Fibroblast of peridontal ligament (primary cell): ENCODE measurements at regions not wholly inside any gene's neighbourhood (a gene's known extent, or its start where the extent isn't known, plus 50 kb on each side); places are given as distances from the start of the nearest gene placed in this dataset.
"Not testable (repeated sequence)": the region's sequence is repeated elsewhere in the genome, so short reads cannot be mapped to it uniquely, and the experiment has no call there.

Source experiments
- DNase-seq: peaks from one replicate; pipeline ENCODE4 v3.0.0-alpha.2; 2010; ENCODE audit errors: extremely low read depth

DNA sequence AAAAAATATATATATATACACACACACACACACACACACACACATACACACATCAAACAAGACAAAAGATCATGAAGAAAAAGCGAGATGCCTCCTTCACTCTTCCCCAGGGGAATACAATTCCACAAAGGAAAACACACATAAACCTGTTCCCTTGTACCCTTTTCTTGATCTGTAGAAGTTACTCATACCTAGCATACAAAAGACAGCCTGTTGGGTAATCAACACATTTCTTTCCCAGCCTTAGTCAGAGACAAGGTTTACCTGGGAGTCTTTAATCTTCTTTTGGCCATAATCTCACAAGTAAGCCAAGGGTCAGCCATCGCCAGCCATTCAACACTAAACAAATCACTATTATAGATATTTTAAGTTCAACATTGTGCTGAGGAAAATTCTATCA, 407.0 kb downstream of the SUCLG1 start:
- no peak for DNase-seq

DNA sequence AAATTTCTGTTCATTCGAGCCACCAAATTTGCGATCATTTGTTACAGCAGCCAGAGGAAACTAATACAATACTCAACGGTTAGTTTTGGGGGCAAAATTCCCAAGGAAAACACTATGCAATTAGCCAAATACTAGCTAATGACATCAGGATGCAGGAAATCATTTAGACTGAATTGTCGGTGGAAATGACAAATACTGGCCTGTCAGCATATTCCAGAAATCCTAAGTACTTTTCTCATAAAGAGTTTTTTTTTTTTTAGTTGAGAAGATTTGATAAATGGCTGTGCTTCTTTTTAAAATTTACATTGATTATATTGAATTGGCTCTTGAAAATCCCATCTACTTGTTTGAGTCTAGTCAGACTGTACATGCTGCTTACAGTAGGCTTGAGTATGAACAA, 410.1 kb downstream of the SUCLG1 start:
- DNase-seq: no peak

DNA sequence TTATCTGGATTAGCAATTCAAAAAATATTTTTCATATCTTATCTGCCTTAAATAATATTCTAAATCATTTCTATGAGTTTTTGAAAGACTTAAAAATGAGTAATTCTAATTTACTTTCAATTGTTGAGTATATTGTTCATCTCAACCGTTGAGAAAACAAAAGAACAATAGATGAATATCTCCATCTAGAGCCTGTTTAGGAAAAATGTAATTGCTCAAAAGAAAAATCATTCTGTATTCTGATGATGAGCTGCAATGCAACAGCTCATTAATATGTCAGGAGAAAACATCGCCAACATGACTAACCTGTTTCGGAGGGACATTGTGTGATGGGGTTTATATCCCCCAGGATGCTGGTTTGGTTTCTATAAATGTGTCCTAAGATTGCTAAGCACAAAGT, 417.6 kb downstream of the SUCLG1 start:
- no peak for DNase-seq

DNA sequence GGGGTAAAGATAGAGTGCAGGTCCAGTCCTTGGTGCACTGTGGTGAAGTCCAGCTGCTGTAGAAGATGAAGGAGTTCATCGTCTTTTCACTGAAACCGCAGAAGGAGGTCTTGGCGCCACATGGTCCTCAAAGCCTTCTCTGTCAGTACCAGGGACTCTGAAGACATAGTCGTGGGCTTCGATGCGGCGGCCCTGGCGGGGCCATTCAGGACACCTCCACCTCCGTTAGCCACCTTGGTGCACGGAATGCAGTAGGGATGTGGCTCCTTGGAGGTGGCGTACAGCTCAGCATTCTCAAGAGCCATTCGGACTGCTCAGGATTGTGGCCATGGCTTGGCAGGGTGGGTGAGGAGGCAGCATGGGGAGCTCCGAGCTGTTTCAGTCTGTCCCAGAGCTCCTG, 418.8 kb downstream of the SUCLG1 start:
- DNase-seq: no peak

DNA sequence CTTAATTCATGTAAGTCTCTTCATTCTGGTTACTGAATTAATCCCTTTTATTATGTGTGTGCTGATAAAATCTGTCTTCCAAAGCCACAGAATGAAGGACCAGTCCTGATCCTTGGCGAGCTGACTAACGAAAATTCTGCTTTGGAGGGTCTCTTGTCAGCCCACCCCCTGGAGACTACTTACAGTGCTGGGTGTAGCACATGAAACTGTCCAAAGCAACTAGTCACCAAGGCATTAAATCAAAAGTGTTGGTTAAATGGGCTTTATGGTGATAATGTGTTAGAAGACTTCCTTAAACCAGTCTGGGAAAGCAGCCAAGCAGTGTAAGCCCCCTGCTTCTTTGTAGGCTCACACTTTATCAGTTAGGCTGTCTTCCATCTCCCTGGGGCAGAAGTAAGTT, 420.2 kb downstream of the SUCLG1 start:
- no peak for DNase-seq

DNA sequence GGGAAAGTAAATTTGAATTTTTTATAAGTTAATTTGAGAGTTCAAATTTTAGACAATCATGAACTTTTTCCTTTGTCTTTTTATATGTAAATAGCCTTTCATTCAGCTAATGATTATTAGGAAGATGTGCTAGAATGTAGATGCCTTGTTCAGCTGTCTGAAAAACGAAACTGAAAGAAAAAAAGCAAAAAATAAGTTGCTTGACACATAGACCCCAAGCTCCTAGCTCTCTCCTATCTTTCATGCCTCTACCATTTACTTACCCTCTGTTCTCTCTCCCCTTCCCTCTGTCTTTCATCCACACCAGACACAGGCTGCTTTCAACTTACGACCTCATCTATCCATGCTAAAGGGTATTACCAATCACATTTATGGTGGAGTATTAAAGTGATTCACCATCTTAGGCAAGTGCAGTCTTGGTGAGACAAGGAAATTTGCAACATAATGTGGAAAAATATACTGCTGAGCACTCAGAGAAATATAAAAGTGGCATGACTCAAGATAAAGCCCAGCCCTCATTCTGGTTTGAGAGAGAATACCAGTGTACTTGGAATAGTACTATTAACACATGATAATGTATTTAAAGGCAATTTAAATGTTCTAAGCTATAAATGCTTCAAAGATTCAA, 425.6 kb downstream of the SUCLG1 start:
- no peak for DNase-seq

DNA sequence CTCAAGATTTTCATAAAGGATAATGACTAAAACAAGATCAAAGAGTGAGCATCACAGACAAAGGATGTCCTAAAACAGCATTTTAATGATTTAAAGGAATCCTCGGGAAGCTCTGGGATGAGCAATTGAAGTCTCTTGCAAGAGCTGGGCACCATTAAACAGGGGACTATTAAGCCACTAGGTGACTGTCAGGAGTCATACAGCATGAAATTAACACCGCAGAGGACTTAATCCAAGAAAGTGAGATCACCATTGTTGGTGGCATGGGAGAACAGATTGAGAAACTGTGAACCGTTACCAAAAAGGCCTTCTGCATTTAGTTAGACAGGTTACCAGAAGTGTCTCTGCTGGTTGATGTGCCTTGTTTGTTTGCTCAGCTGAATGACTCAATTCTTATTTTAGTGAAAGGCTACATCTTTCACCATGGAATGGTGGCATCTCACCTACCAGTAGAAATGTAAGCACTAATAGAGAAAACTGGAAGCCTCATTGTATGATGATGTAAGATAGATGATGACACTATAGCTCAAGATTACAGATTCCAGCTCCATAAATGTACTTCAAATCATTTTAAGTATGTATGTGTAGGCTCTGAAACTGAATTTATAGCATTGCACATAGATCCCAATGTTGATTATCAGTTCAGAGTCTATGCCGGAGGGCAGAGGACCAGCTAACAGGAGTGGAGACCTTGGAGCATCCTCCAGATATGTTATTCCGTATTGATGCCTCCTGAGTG, 427.6 kb downstream of the SUCLG1 start:
- no peak for DNase-seq

DNA sequence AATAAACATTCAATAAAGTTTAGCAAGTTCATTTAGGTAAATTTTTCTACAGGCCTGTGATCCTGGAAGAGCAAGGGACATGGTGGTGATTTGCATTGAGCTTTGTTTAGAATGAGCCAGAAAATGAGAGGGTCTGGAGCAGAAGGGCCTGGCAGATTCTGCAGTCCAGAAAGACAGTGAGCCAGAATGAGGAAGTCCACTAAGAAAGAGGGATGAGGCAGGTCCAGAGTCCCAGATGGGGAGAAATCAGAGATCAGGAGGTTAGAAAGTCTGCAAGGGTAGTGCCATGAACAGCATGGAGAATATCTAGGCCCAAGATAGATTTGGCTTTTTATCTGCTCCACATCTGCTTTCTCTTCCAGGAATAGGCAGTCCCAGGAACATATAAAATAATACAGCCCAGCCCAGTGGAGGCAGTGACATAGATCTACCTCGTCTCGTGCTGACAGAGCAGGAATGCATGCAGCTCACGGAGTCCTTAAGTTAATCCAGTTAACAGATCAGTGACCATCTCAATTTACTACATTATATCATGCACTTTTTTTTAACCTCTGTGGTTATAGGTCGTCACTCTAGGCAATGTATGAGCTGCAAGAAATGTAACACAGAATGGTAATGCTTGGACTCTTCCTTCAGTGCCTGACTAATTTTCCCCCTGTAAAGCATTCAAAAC, 429.0 kb downstream of the SUCLG1 start:
- no peak for DNase-seq

DNA sequence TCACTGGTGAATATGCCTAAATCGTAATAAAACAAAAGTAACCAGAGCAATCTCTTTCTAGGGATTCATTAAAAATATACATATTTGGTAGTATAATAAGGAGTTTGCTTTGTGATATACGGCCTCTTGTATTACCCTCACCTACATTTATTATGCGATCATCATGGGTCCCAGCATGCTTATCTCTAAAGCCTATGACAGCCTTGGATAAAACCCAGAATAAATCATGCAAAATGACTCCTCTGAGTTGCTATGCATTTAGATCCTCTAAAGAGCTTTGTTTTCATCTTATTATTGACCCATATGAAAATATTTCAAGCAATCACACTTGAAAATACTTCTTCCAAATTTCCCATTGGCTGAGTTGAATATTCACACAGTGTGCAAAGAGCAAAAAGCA, 432.3 kb downstream of the SUCLG1 start:
- no peak for DNase-seq

DNA sequence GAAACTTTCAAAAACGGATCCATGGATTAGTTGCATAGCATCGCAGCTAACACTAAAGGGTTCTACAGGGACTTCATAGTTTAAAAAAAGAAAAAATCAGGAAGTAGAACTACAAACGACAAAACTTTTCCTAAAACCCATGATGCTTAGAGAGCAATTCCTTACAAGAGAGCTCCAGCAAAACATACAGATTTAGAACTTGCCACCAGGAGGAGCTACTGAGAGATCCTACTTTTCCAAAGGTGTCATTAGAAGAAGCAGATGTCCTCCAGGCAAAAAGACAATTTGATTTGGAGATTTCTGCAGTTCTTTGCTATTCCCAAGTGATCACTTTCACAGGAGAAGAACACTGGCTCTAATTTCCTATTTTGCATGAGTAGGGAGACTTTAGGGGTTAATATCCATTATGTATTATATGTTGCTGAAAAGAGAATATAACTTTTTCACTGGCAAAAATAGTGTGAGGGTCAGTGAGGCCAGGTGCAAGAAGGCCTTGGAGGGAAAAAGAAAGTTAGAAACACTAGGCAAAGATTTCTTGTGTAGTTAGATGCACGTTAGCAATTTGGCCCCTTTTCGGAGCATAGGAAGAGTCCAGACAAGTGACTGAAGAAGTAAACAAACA, 436.2 kb downstream of the SUCLG1 start:
- peak; percentile 18 for DNase-seq

DNA sequence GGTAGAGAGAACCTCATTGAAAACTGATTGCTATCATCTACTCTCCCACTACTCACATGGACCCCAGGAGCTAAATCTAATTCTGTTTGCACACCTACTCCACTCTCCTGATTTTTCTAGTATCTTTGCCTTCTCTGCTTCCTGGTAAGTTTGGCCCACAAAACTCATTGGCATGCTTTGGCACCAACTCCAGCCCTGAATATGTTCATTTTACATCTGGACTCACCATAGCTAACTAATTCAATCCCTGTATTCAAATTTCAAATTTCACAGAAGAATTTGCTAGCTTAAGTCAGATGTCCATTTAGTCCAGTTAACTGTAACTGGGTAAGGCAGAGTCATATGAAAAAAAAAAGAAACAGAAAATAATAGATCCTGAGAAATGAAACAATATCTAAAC, 442.1 kb downstream of the SUCLG1 start:
- DNase-seq: no peak

DNA sequence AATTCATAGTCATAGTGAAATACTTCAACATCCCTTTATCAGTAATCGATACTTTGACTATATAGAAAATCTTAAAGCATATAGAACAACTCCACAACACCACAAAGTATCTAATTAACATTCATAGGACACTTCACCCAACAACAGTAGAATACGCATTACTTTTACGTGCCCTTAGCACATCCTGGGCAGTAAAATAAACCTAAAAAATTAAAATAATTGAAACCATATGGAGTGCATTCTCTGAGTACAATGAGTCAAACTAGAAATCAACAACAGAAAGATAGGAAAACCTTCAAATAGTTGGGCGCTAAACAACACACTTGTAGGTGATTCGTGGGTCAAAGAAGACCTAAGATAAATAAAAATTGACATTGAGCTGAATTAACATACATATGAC, 442.9 kb downstream of the SUCLG1 start:
- no peak for DNase-seq

DNA sequence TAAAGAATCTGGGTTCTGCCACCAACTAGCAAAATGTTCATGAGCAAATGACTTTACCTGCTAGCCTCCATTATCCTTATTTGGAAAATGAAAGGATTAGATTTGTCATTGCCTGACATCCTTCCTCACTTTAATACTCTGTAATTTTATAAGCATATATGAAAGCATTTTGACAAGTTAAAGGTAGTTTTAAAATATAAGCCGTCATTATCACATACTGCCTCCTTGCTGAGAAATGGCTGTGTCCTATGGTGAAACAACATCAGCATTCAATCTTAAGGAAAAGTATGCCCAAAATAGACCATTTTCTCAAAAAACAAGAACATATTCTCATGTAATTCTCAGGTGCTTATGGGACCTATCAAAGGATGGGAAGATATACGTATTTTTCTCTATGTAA, 461.2 kb downstream of the SUCLG1 start:
- DNase-seq: no peak

DNA sequence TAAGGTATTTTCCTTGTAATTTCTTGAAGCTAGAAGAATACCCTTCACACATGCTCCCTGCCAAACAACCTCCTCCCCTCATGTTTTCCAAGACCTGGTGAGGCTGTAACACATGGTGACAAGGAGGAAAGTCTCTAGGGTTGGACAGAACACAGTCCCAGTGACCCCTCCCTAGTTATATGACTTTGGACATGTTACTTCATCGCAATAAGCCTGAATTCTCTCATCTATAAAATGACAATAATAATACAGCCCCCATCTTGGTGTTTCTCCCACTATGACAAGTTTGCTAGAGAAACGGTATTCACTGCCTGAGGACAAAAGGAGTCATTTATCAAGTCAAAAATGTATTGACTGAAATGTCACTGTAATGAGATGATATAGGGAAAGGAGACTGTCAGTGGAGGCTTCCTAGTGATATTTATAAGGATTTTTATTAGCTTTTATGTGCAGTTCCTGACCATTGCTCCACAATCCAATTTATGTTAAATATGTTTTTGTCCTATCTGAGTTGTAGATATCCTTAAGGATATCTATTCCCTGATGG, 464.4 kb downstream of the SUCLG1 start:
- DNase-seq: no peak

DNA sequence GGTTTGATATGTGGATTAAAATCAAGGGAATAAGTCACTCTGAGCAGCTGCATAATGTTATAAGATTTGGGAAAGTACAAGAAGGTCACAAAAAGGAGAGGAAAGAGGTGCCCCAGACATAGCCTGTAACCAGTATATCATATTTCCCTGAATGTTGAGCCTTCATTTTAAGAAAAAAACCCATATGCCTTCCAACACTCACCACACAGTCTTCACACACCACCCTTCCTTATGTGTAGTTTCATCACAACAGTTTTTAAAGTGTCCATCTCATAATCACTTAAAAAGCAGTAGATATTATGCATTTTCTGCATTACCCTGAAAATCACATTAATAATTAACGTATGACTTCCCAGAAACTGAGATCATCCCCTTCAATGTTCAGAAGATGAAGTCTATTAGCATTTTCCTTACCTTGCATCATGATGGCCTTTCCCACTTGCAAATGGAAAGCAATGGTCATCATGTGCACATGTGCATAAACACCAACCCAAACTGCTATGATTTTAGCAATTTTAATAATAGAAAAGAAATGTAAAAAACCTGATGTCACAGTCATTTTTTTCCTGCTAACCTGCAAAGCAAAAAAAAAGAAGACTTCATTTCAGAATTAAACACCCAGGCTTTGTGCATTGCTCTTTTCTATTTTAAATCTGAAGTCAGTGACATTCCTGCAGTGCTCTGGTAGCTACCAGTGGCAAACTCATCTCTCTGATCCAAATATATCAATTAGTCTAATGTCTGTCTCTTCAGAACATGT, 465.0 kb downstream of the SUCLG1 start:
- no peak for DNase-seq

DNA sequence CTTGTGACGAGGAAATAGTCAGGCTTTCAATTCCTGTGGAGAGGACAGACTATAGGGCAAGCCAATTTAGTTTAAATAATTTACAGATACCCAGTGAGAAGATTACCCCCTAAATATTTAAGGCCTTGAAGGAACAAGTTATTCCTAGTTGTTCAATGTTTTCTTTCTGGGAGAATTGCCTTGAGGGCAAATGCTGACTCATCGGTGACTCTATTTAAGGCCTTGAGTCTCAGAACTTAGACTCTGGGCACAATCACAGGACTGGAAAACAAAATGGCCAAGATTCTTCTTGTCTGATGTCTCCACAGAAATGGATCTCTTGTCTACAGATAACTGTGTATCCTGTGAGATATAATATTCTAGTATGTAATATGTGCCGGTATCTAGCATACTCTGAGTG, 467.1 kb downstream of the SUCLG1 start:
- no peak for DNase-seq

DNA sequence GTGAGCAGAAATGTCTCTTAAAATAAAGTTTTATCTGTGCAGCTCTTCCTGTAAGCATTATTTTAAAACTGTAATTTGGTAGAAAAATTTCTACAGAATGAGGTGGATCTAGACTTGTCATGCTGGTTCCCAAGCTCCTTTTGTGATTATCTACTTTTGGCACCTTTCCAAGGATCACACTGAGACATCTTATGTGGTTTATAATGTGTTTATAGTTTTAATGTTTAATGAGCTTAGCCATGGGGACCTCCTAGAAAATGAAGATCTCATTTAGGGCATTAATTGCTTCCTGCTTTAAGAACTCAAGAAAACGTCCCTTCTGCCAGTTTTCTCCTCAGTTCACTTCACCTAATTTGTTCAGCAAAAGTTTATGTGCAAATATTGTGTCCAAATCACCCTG, 468.4 kb downstream of the SUCLG1 start:
- no peak for DNase-seq

DNA sequence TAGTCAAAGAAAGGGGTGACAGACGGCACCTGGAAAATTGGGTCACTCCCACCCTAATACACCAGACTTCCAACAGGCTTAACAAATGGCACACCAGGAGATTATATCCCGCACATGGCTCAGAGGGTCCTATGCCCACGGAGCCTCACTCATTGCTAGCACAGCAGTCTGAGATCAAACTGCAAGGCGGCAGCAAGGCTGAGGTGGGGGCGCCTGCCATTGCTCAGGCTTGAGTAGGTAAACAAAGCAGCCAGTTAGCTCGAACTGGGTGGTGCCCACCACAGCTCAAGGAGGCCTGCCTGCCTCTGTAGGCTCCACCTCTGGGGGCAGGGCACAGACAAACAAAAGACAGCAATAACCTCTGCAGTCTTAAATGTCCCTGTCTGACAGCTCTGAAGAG, 482.5 kb downstream of the SUCLG1 start:
- not testable (repeated sequence) for DNase-seq

DNA sequence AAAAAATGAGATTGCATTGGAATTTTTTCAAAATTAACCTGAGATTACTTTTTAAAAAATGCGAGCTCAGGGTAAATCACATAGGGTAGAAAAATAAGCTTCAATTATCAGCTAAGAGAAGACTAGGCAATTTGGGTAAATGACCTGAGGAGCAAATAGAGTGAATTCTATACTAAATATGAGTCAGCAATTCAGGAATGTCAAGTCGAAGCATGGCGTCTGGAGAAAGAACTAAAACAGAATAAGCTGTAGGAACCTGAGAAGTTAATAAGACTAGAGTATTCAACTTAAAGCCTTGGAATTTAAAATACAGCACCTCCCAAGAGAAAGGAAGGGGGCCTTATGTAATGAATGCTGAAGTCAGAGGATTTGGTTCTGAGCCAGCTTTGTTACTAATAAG, 487.0 kb downstream of the SUCLG1 start:
- DNase-seq: no peak

DNA sequence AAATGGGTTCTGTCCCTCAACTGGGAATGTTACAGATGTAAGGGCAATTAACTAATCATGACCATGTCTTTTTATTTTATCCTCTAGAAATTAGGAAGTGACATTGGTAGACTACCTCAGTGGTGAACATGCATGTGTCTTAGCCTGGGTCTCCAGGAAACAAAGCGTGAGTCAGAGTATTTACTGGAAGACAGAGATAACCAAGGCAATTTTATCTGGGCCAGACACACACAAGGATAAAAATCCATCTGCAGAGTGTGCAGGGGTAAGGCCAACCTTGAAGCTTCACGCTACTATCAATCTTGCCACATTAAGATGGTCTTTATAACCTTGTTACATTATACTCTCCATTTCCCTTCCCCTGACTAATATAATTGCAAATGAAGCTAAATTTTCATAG, 487.5 kb downstream of the SUCLG1 start:
- no peak for DNase-seq

DNA sequence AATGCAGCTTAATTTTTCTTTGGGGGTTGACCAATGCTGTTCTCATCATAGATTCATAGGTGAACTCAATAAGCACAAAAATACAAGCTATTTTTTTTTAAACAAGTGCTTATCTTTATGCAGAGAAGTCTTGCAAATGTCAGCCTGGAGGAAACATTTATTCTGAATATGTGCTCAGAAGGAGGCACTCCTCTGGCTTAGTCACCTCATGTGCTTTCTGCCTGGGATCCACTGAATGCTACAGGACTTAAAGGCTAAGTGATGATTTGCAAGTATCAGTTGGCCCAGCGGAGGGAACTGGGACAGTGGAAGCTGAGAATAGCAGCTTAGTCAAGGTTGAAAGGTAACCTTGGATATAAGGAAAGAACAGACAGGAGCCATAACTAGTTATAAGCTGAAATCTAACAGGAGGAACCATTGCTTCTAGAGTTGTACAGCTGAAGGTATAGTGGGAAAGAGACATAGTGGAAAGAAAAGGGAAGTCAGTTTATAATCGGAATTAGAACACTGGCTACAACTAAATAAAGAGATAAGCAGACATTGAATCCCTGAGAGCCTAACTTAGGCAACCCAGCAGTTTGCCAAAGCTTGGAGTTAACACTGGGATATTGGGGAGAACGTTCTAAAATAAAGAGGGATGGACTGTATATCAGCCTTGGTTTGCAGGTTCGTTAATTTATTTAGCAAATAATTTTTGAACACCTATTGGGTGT, 488.7 kb downstream of the SUCLG1 start:
- no peak for DNase-seq
